Endothelial cell of umbilical vein (primary cell): ENCODE measurements at regions not wholly inside any gene's neighbourhood (a gene's known extent, or its start where the extent isn't known, plus 50 kb on each side); places are given as distances from the start of the nearest gene placed in this dataset.
"Not testable (repeated sequence)": the region's sequence is repeated elsewhere in the genome, so short reads cannot be mapped to it uniquely, and the experiment has no call there.

Experiments
- BruUV-seq: library from RNA; stranded (reverse); fragments of 400-500 nt; replicated peaks from 2 replicates; lab custom pipeline; 2021; lab: Mats Ljungman, UMichigan
- CTCF ChIA-PET: fragments of 300-600, 350-600 bp; sonication (Branson Sonifier 250); formaldehyde crosslinking; loops from one replicate; lab custom pipeline; 2021; ENCODE audit warnings: antibody characterized with exemption, inconsistent platforms; lab: Charles Lee
- POLR2A ChIA-PET: fragments of 300-600, 350-600 bp; sonication (Branson Sonifier 250); formaldehyde crosslinking; loops from one replicate; lab custom pipeline; 2021; ENCODE audit warnings: antibody characterized with exemption, inconsistent platforms; lab: Charles Lee
- DNase-seq: peaks from one replicate; pipeline ENCODE4 v3.0.0-alpha.2; 2011; ENCODE audit warnings: low read depth, low spot score
- FAIRE-seq: peaks from 2 replicates; lab custom pipeline; 2011; peaks lifted over from hg19 to GRCh38; lab: Jason Lieb, UNC
- H2AFZ ChIP-seq: 2 replicates; pipeline ENCODE4 v1.6.0; 2012; ENCODE audit warnings: low read depth, low read length, control low read depth, inconsistent platforms
- H3K27ac ChIP-seq: 2 replicates; pipeline ENCODE4 v1.5.1; 2011; ENCODE audit warnings: low read depth, mild to moderate bottlenecking, control low read depth, low read length, moderate library complexity; ENCODE audit not compliant: insufficient read depth
- H3K27me3 ChIP-seq, 2 experiments: 2 replicates each; pipeline versions ENCODE4 v1.6.0 to v1.6.1; 2011; ENCODE audit warnings: low read length in 2 of 2, mixed read lengths in 1 of 2; ENCODE audit not compliant: control insufficient read depth in 2 of 2, insufficient read depth in 2 of 2
- H3K36me3 ChIP-seq, 2 experiments: 2 replicates in 1 of 2; 3 replicates in 1 of 2; pipeline ENCODE4 v1.5.1; 2011; ENCODE audit warnings: low read length in 2 of 2, mild to moderate bottlenecking in 1 of 2, moderate library complexity in 1 of 2; ENCODE audit not compliant: control insufficient read depth in 2 of 2, insufficient read depth in 2 of 2; ENCODE audit errors: extremely low read depth in 1 of 2
- H3K4me1 ChIP-seq: 3 replicates; pipeline ENCODE4 v1.5.1; 2011; ENCODE audit warnings: mild to moderate bottlenecking, low read length; ENCODE audit not compliant: control insufficient read depth, insufficient read depth; ENCODE audit errors: extremely low read depth
- H3K4me2 ChIP-seq: 2 replicates; pipeline ENCODE4 v1.6.1; 2011; ENCODE audit warnings: low read length, control low read depth, mixed read lengths; ENCODE audit not compliant: insufficient read depth
- H3K4me3 ChIP-seq, 3 experiments: fragments of 200-600 bp in 1 of 3; sonication (generic), shearing (Covaris generic) in 1 of 3; replicated peaks in 1 of 3; 2 replicates each; pipeline ENCODE4 v1.5.1; 2011 to 2016; ENCODE audit warnings: control low read depth in 3 of 3, low read length in 3 of 3, mild to moderate bottlenecking in 2 of 3, inconsistent platforms in 1 of 3, low read depth in 1 of 3, moderate library complexity in 1 of 3; ENCODE audit not compliant: insufficient read depth in 1 of 3
- H3K79me2 ChIP-seq: 2 replicates; pipeline ENCODE4 v1.6.0; 2012; ENCODE audit warnings: low read length, inconsistent platforms; ENCODE audit not compliant: control insufficient read depth, insufficient read depth
- H3K9ac ChIP-seq: replicated peaks from 2 replicates; pipeline ENCODE3; 2011; ENCODE audit warnings: low read length, control low read depth; ENCODE audit not compliant: insufficient read depth; ENCODE audit errors: extremely low read depth
- H3K9me1 ChIP-seq: replicated peaks from 3 replicates; pipeline ENCODE4 v1.6.0; 2011; ENCODE audit warnings: mild to moderate bottlenecking, low read length; ENCODE audit not compliant: control insufficient read depth, insufficient read depth; ENCODE audit errors: extremely low read depth
- H3K9me3 ChIP-seq: replicated peaks from 2 replicates; pipeline ENCODE4 v1.5.1; 2012; ENCODE audit warnings: low read length, inconsistent platforms; ENCODE audit not compliant: control insufficient read depth, insufficient read depth
- H4K20me1 ChIP-seq: replicated peaks from 2 replicates; pipeline ENCODE3; 2011; ENCODE audit warnings: mild to moderate bottlenecking, low read length; ENCODE audit not compliant: control insufficient read depth, insufficient read depth; ENCODE audit errors: extremely low read depth
- EZH2 ChIP-seq: IDR thresholded peaks from 2 replicates; pipeline ENCODE4 v1.6.1; 2012; ENCODE audit warnings: borderline replicate concordance, low read depth, mild to moderate bottlenecking, moderate library complexity, low read length, inconsistent platforms; ENCODE audit not compliant: severe bottlenecking
- FOS ChIP-seq: IDR thresholded peaks from 2 replicates; pipeline ENCODE4 v1.6.1; 2011; ENCODE audit warnings: mild to moderate bottlenecking, low read length, moderate library complexity, borderline replicate concordance; ENCODE audit not compliant: insufficient read depth
- GATA2 ChIP-seq: IDR thresholded peaks from 2 replicates; pipeline ENCODE4 v1.7.0; 2011; ENCODE audit warnings: low read depth, mild to moderate bottlenecking, moderate library complexity, mixed read lengths, low read length; ENCODE audit not compliant: insufficient read length, insufficient read depth
- JUN ChIP-seq: IDR thresholded peaks from 2 replicates; pipeline ENCODE4 v1.6.1; 2011; ENCODE audit warnings: borderline replicate concordance, low read depth; ENCODE audit not compliant: insufficient read length, insufficient read depth
- MYC ChIP-seq: IDR thresholded peaks from one replicate; pipeline ENCODE4 v1.6.1; 2011; ENCODE audit warnings: mild to moderate bottlenecking, low read depth, low read length
- POLR2A ChIP-seq: IDR thresholded peaks from 2 replicates; pipeline ENCODE4 v1.6.1; 2012; ENCODE audit warnings: low read depth, mild to moderate bottlenecking, control low read depth, low read length
- POLR2AphosphoS5 ChIP-seq: IDR thresholded peaks from 2 replicates; pipeline ENCODE4 v1.6.1; 2012; ENCODE audit warnings: low read depth, mild to moderate bottlenecking, control low read depth, low read length, moderate library complexity; ENCODE audit not compliant: insufficient read depth
- dilution Hi-C: fragments of 300-500 bp; cut with MboI; formaldehyde crosslinking; loops from one replicate; pipeline ENCODE4 v1.15.0; 2019; ENCODE audit warnings: low sequenced_read_pairs; ENCODE audit not compliant: extremely low pct_ligation_motif_present
- intact Hi-C: fragments of 100-400 bp; cut with micrococcal nuclease; formaldehyde crosslinking; loops from one replicate; pipeline ENCODE4 v1.10.0; 2022
- TF ChIP-seq, protein P1 (sequence below): IDR thresholded peaks from 2 replicates; pipeline ENCODE4 v1.6.1; 2011; ENCODE audit not compliant: insufficient read depth, insufficient read length
- TF ChIP-seq, protein P2 (sequence below), 2 donors: IDR thresholded peaks; 1 replicate in 1 of 2; 2 replicates in 1 of 2; pipeline ENCODE4 v1.5.1; 2011; ENCODE audit warnings: low read length in 2 of 2, mild to moderate bottlenecking in 2 of 2, moderate library complexity in 2 of 2, control low read depth in 1 of 2, inconsistent platforms in 1 of 2, low read depth in 1 of 2; ENCODE audit not compliant: insufficient read depth in 1 of 2; ENCODE audit errors: extremely low read depth in 1 of 2

GRCh38 chr6:26754212-26754611 is 94.7 kb upstream of the ZNF322 start:
- H4K20me1 ChIP-seq, result no peaks in the 10 kb centered on the region
- DNase-seq (no peak), FAIRE-seq (no peak)
- ChIA-PET CTCF (no interaction called here), POLR2A (no interaction called here)
- no TSS peak for BruUV-seq
- no peak overlapping the region for H3K9ac ChIP-seq
- H3K9me1 ChIP-seq, result no peaks in the 10 kb centered on the region
- dilution Hi-C loops, result no loop called here
- H3K27ac ChIP-seq, result no peak overlapping the region
- H3K36me3 ChIP-seq, result no peaks in the 10 kb centered on the region
- H3K27me3 ChIP-seq, result peaks cover 14 to 22% of the 10 kb centered on the region in 2 experiments
- TF ChIP-seq GATA2 (no peak), MYC (no peak), POLR2A (no peak), EZH2 (no peak), FOS (no peak), POLR2AphosphoS5 (no peak), JUN (no peak)
- TF ChIP-seq, protein P1, sequence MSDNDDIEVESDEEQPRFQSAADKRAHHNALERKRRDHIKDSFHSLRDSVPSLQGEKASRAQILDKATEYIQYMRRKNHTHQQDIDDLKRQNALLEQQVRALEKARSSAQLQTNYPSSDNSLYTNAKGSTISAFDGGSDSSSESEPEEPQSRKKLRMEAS, result no peak
- TF ChIP-seq, protein P2, sequence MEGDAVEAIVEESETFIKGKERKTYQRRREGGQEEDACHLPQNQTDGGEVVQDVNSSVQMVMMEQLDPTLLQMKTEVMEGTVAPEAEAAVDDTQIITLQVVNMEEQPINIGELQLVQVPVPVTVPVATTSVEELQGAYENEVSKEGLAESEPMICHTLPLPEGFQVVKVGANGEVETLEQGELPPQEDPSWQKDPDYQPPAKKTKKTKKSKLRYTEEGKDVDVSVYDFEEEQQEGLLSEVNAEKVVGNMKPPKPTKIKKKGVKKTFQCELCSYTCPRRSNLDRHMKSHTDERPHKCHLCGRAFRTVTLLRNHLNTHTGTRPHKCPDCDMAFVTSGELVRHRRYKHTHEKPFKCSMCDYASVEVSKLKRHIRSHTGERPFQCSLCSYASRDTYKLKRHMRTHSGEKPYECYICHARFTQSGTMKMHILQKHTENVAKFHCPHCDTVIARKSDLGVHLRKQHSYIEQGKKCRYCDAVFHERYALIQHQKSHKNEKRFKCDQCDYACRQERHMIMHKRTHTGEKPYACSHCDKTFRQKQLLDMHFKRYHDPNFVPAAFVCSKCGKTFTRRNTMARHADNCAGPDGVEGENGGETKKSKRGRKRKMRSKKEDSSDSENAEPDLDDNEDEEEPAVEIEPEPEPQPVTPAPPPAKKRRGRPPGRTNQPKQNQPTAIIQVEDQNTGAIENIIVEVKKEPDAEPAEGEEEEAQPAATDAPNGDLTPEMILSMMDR (IDR thresholded peaks at IDR 0.05; ENCODE audit: extremely low read depth in 1 of 2, insufficient read depth in 1 of 2, low read depth in 1 of 2, low read length in 2 of 2), result no peak
- intact Hi-C loops, result no loop called here
- H3K79me2 ChIP-seq, result no peaks in the 10 kb centered on the region
- H2AFZ ChIP-seq, result no peak overlapping the region
- no peak overlapping the region for H3K4me3 ChIP-seq
- no peaks in the 10 kb centered on the region for H3K9me3 ChIP-seq
- H3K4me1 ChIP-seq, result no peaks in the 10 kb centered on the region
- H3K4me2 ChIP-seq, result no peak overlapping the region

GRCh38 chr6:26754801-26755200 is 95.3 kb upstream of the ZNF322 start:
- BruUV-seq, dilution Hi-C loops, H3K4me2 ChIP-seq, H4K20me1 ChIP-seq, H3K36me3 ChIP-seq, H3K79me2 ChIP-seq, H3K9ac ChIP-seq, H3K9me1 ChIP-seq, H2AFZ ChIP-seq, POLR2A ChIA-PET, DNase-seq, intact Hi-C loops, FAIRE-seq, H3K4me1 ChIP-seq, CTCF ChIA-PET, H3K4me3 ChIP-seq, H3K27ac ChIP-seq, H3K9me3 ChIP-seq: not testable (repeated sequence)
- peaks cover 14 to 20% of the 10 kb centered on the region in 2 experiments for H3K27me3 ChIP-seq

- intact Hi-C loops, CTCF ChIA-PET, H3K27ac ChIP-seq, dilution Hi-C loops, H3K36me3 ChIP-seq, FAIRE-seq, H3K9ac ChIP-seq, H3K4me1 ChIP-seq, H3K9me1 ChIP-seq, H3K79me2 ChIP-seq, POLR2A ChIA-PET, H3K9me3 ChIP-seq, H4K20me1 ChIP-seq: not testable (repeated sequence)
- peak; percentile 19 for DNase-seq
- TSS peak; percentile 100 for BruUV-seq
- Histone ChIP-seq H2AFZ (peak overlapping the region; percentile 57), H3K4me3 (peak overlapping the region in 2 of 3 experiments; percentile 56 to 71), H3K4me2 (peak overlapping the region; percentile 88), H3K27me3 (peaks cover 14 to 17% of the 10 kb centered on the region in 2 experiments)
These were observed 96.7 kb upstream of the ZNF322 start for GRCh38 chr6:26756067-26756805.
